ENCODE measurements at regions not wholly inside any gene's neighbourhood (a gene's known extent, or its start where the extent isn't known, plus 50 kb on each side); places are given as distances from the start of the nearest gene placed in this dataset.
A peak's percentile ranks its signal among the peaks of the same experiment; 100 is the strongest.

- no peaks in the 10 kb centered on the region for H3K9me3 ChIP-seq (ENCODE audit: control insufficient read depth in 1 of 2, low read length in 2 of 2)
- no peaks in the 10 kb centered on the region for H3K36me3 Mint-ChIP-seq
- no peaks in the 10 kb centered on the region for H3K4me1 ChIP-seq (ENCODE audit: insufficient read depth, low read length)
- POLR2A ChIA-PET (ENCODE audit: partially characterized antibody) = no interaction called here
- H3K27ac ChIP-seq (ENCODE audit: low read depth, low read length) = no peak overlapping the region
- H3K27me3 ChIP-seq (ENCODE audit: insufficient read depth, low read length) = no peaks in the 10 kb centered on the region
- H3K27ac Mint-ChIP-seq = no peak overlapping the region
- no peaks in the 10 kb centered on the region for H3K4me1 Mint-ChIP-seq
- no peak overlapping the region for H3K4me3 ChIP-seq (ENCODE audit: low read length in 2 of 2)
- CTCF ChIA-PET (ENCODE audit: partially characterized antibody) = no interaction called here
- DNase-seq = no peak
- no peak overlapping the region for H3K4me3 Mint-ChIP-seq
- intact Hi-C loops (cut with micrococcal nuclease) = no loop called here
- H3K36me3 ChIP-seq (ENCODE audit: insufficient read depth, low read length) = no peaks in the 10 kb centered on the region
- no peaks in the 10 kb centered on the region for H3K27me3 Mint-ChIP-seq
- H3K9me3 Mint-ChIP-seq = peaks cover 0 to 8% (median 0%) of the 10 kb centered on the region in 8 donors
Measured at GRCh38 chr1:187417520-187417919, 588.8 kb downstream of the PLA2G4A start.

GRCh38 chr1:187433598-187433997 is 604.8 kb downstream of the PLA2G4A start:
- Mint-ChIP-seq H3K9me3 (peaks cover 0 to 5% (median 0%) of the 10 kb centered on the region in 8 donors), H3K4me3 (no peak overlapping the region), H3K36me3 (no peaks in the 10 kb centered on the region), H3K4me1 (no peaks in the 10 kb centered on the region), H3K27me3 (no peaks in the 10 kb centered on the region), H3K27ac (no peak overlapping the region)
- Histone ChIP-seq H3K4me1 (ENCODE audit: insufficient read depth, low read length) (no peaks in the 10 kb centered on the region), H3K36me3 (ENCODE audit: insufficient read depth, low read length) (no peaks in the 10 kb centered on the region), H3K27ac (ENCODE audit: low read depth, low read length) (no peak overlapping the region), H3K27me3 (ENCODE audit: insufficient read depth, low read length) (no peaks in the 10 kb centered on the region), H3K9me3 (ENCODE audit: control insufficient read depth in 1 of 2, low read length in 2 of 2) (no peaks in the 10 kb centered on the region), H3K4me3 (ENCODE audit: low read length in 2 of 2) (no peak overlapping the region)
- DNase-seq = no peak
- CTCF ChIA-PET (ENCODE audit: partially characterized antibody) = interaction anchor here (2.3 kb wide), 1 partner anchor 18 kb away, joined by 5 read pairs; no protein-coding TSS in a partner anchor
- POLR2A ChIA-PET (ENCODE audit: partially characterized antibody) = no interaction called here
- intact Hi-C loops (cut with micrococcal nuclease) = no loop called here

GRCh38 chr1:187442603-187443002 is 613.9 kb downstream of the PLA2G4A start:
- Histone ChIP-seq H3K4me1 (ENCODE audit: insufficient read depth, low read length) (no peaks in the 10 kb centered on the region), H3K9me3 (ENCODE audit: control insufficient read depth in 1 of 2, low read length in 2 of 2) (no peaks in the 10 kb centered on the region), H3K27me3 (ENCODE audit: insufficient read depth, low read length) (no peaks in the 10 kb centered on the region), H3K4me3 (ENCODE audit: low read length in 2 of 2) (no peak overlapping the region), H3K36me3 (ENCODE audit: insufficient read depth, low read length) (no peaks in the 10 kb centered on the region), H3K27ac (ENCODE audit: low read depth, low read length) (no peak overlapping the region)
- Mint-ChIP-seq H3K27ac (peak overlapping the region in 1 of 7 donors; percentile 66), H3K27me3 (no peaks in the 10 kb centered on the region), H3K36me3 (no peaks in the 10 kb centered on the region), H3K4me1 (no peaks in the 10 kb centered on the region), H3K9me3 (peaks cover 0 to 5% (median 3%) of the 10 kb centered on the region in 8 donors), H3K4me3 (no peak overlapping the region)
- ChIA-PET CTCF (ENCODE audit: partially characterized antibody) (no interaction called here), POLR2A (ENCODE audit: partially characterized antibody) (no interaction called here)
- DNase-seq = no peak
- intact Hi-C loops (cut with micrococcal nuclease) = no loop called here

GRCh38 chr1:187443939-187444338 is 615.2 kb downstream of the PLA2G4A start:
- H3K27me3 ChIP-seq (ENCODE audit: insufficient read depth, low read length) = no peaks in the 10 kb centered on the region
- intact Hi-C loops (cut with micrococcal nuclease) = no loop called here
- Mint-ChIP-seq H3K4me1 (no peaks in the 10 kb centered on the region), H3K36me3 (no peaks in the 10 kb centered on the region), H3K9me3 (peaks cover 0 to 9% (median 3%) of the 10 kb centered on the region in 8 donors), H3K27me3 (no peaks in the 10 kb centered on the region), H3K4me3 (no peak overlapping the region), H3K27ac (no peak overlapping the region)
- DNase-seq = no peak
- H3K4me3 ChIP-seq (ENCODE audit: low read length in 2 of 2) = no peak overlapping the region
- POLR2A ChIA-PET (ENCODE audit: partially characterized antibody) = no interaction called here
- CTCF ChIA-PET (ENCODE audit: partially characterized antibody) = no interaction called here
- H3K4me1 ChIP-seq (ENCODE audit: insufficient read depth, low read length) = no peaks in the 10 kb centered on the region
- H3K27ac ChIP-seq (ENCODE audit: low read depth, low read length) = no peak overlapping the region
- H3K36me3 ChIP-seq (ENCODE audit: insufficient read depth, low read length) = no peaks in the 10 kb centered on the region
- no peaks in the 10 kb centered on the region for H3K9me3 ChIP-seq (ENCODE audit: control insufficient read depth in 1 of 2, low read length in 2 of 2)

- Histone ChIP-seq H3K4me1 (ENCODE audit: insufficient read depth, low read length) (no peaks in the 10 kb centered on the region), H3K4me3 (ENCODE audit: low read length in 2 of 2) (no peak overlapping the region), H3K36me3 (ENCODE audit: insufficient read depth, low read length) (no peaks in the 10 kb centered on the region), H3K27ac (ENCODE audit: low read depth, low read length) (no peak overlapping the region), H3K9me3 (ENCODE audit: control insufficient read depth in 1 of 2, low read length in 2 of 2) (no peaks in the 10 kb centered on the region), H3K27me3 (ENCODE audit: insufficient read depth, low read length) (no peaks in the 10 kb centered on the region)
- DNase-seq = no peak
- no peak overlapping the region for H3K27ac Mint-ChIP-seq
- CTCF ChIA-PET (ENCODE audit: partially characterized antibody) = no interaction called here
- peaks cover 0 to 9% (median 3%) of the 10 kb centered on the region in 8 donors for H3K9me3 Mint-ChIP-seq
- H3K4me1 Mint-ChIP-seq = no peaks in the 10 kb centered on the region
- intact Hi-C loops (cut with micrococcal nuclease) = no loop called here
- H3K27me3 Mint-ChIP-seq = no peaks in the 10 kb centered on the region
- POLR2A ChIA-PET (ENCODE audit: partially characterized antibody) = no interaction called here
- H3K36me3 Mint-ChIP-seq = no peaks in the 10 kb centered on the region
- no peak overlapping the region for H3K4me3 Mint-ChIP-seq
Measured at GRCh38 chr1:187445066-187445465, 616.3 kb downstream of the PLA2G4A start.

GRCh38 chr1:187451238-187451637 is 622.5 kb downstream of the PLA2G4A start:
- no peaks in the 10 kb centered on the region for H3K9me3 ChIP-seq (ENCODE audit: control insufficient read depth in 1 of 2, low read length in 2 of 2)
- ChIA-PET CTCF (ENCODE audit: partially characterized antibody) (interaction anchor here (1.9 kb wide), 1 partner anchor 19 kb away, joined by 5 read pairs; no protein-coding TSS in a partner anchor), POLR2A (ENCODE audit: partially characterized antibody) (no interaction called here)
- no peak overlapping the region for H3K4me3 Mint-ChIP-seq
- H3K27me3 ChIP-seq (ENCODE audit: insufficient read depth, low read length) = no peaks in the 10 kb centered on the region
- H3K4me1 Mint-ChIP-seq = no peaks in the 10 kb centered on the region
- no peaks in the 10 kb centered on the region for H3K36me3 ChIP-seq (ENCODE audit: insufficient read depth, low read length)
- H3K27ac ChIP-seq (ENCODE audit: low read depth, low read length) = no peak overlapping the region
- no peaks in the 10 kb centered on the region for H3K4me1 ChIP-seq (ENCODE audit: insufficient read depth, low read length)
- H3K9me3 Mint-ChIP-seq = peaks cover 0 to 8% (median 2%) of the 10 kb centered on the region in 8 donors
- H3K27me3 Mint-ChIP-seq = no peaks in the 10 kb centered on the region
- H3K4me3 ChIP-seq (ENCODE audit: low read length in 2 of 2) = no peak overlapping the region
- intact Hi-C loops (cut with micrococcal nuclease) = no loop called here
- H3K36me3 Mint-ChIP-seq = no peaks in the 10 kb centered on the region
- H3K27ac Mint-ChIP-seq = no peak overlapping the region
- DNase-seq = no peak

- H3K27ac Mint-ChIP-seq = no peak overlapping the region
- no peaks in the 10 kb centered on the region for H3K27me3 Mint-ChIP-seq
- H3K4me1 ChIP-seq (ENCODE audit: insufficient read depth, low read length) = no peaks in the 10 kb centered on the region
- H3K4me3 ChIP-seq (ENCODE audit: low read length in 2 of 2) = no peak overlapping the region
- peaks cover 0 to 5% (median under 1%) of the 10 kb centered on the region in 8 donors for H3K9me3 Mint-ChIP-seq
- H3K9me3 ChIP-seq (ENCODE audit: control insufficient read depth in 1 of 2, low read length in 2 of 2) = no peaks in the 10 kb centered on the region
- no peaks in the 10 kb centered on the region for H3K36me3 ChIP-seq (ENCODE audit: insufficient read depth, low read length)
- CTCF ChIA-PET (ENCODE audit: partially characterized antibody) = no interaction called here
- H3K27me3 ChIP-seq (ENCODE audit: insufficient read depth, low read length) = no peaks in the 10 kb centered on the region
- no peaks in the 10 kb centered on the region for H3K36me3 Mint-ChIP-seq
- no peak overlapping the region for H3K4me3 Mint-ChIP-seq
- POLR2A ChIA-PET (ENCODE audit: partially characterized antibody) = no interaction called here
- H3K27ac ChIP-seq (ENCODE audit: low read depth, low read length) = no peak overlapping the region
- intact Hi-C loops (cut with micrococcal nuclease) = no loop called here
- H3K4me1 Mint-ChIP-seq = no peaks in the 10 kb centered on the region
- DNase-seq = no peak
Measured at GRCh38 chr1:187454010-187454409, 625.3 kb downstream of the PLA2G4A start.

GRCh38 chr1:187456446-187456845 is 627.7 kb downstream of the PLA2G4A start:
- peaks cover 0 to 9% (median 3%) of the 10 kb centered on the region in 8 donors for H3K9me3 Mint-ChIP-seq
- no peaks in the 10 kb centered on the region for H3K27me3 Mint-ChIP-seq
- no peak for DNase-seq
- no peak overlapping the region for H3K4me3 ChIP-seq (ENCODE audit: low read length in 2 of 2)
- H3K4me3 Mint-ChIP-seq = no peak overlapping the region
- ChIA-PET CTCF (ENCODE audit: partially characterized antibody) (no interaction called here), POLR2A (ENCODE audit: partially characterized antibody) (no interaction called here)
- H3K36me3 Mint-ChIP-seq = no peaks in the 10 kb centered on the region
- no peak overlapping the region for H3K27ac Mint-ChIP-seq
- intact Hi-C loops (cut with micrococcal nuclease) = no loop called here
- no peaks in the 10 kb centered on the region for H3K9me3 ChIP-seq (ENCODE audit: control insufficient read depth in 1 of 2, low read length in 2 of 2)
- H3K4me1 Mint-ChIP-seq = no peaks in the 10 kb centered on the region
- H3K27ac ChIP-seq (ENCODE audit: low read depth, low read length) = no peak overlapping the region
- no peaks in the 10 kb centered on the region for H3K4me1 ChIP-seq (ENCODE audit: insufficient read depth, low read length)
- H3K36me3 ChIP-seq (ENCODE audit: insufficient read depth, low read length) = no peaks in the 10 kb centered on the region
- H3K27me3 ChIP-seq (ENCODE audit: insufficient read depth, low read length) = no peaks in the 10 kb centered on the region
